GM20000 (cell line): ENCODE measurements at regions not wholly inside any gene's neighbourhood (a gene's known extent, or its start where the extent isn't known, plus 50 kb on each side); places are given as distances from the start of the nearest gene placed in this dataset.
"Not testable (repeated sequence)": the region's sequence is repeated elsewhere in the genome, so short reads cannot be mapped to it uniquely, and the experiment has no call there.

Experiments
- DNase-seq: peaks from one replicate; pipeline ENCODE4 v3.0.0; 2012; ENCODE audit warnings: low spot score
- CTCF ChIP-seq: IDR thresholded peaks from 2 replicates; pipeline ENCODE4 v1.5.1; 2012; ENCODE audit warnings: mild to moderate bottlenecking, control low read depth; ENCODE audit errors: extremely low read depth, missing control alignments

- no peak for DNase-seq
- TF ChIP-seq CTCF = no peak
These were observed 225.3 kb upstream of the PRSS1 start for GRCh38 chr7:142523821-142524460.

- no peak for DNase-seq
- no peak for TF ChIP-seq CTCF
These were observed 226.5 kb upstream of the PRSS1 start for GRCh38 chr7:142522735-142523134.

GRCh38 chr7:142520885-142521284 lies 228.4 kb upstream of the PRSS1 start:
- not testable (repeated sequence) for DNase-seq

GRCh38 chr7:142520455-142520854 lies 228.8 kb upstream of the PRSS1 start:
- not testable (repeated sequence) for DNase-seq

- TF ChIP-seq CTCF = no peak
- no peak for DNase-seq
These were observed 229.9 kb upstream of the PRSS1 start for GRCh38 chr7:142519079-142520078.

- peak; percentile 86 for TF ChIP-seq CTCF
- peak; percentile 55 for DNase-seq
These were observed 233.2 kb upstream of the PRSS1 start for GRCh38 chr7:142516038-142516501.

- not testable (repeated sequence) for DNase-seq
These were observed 234.6 kb upstream of the PRSS1 start for GRCh38 chr7:142514716-142515115.

- DNase-seq = no peak
- no peak for TF ChIP-seq CTCF
These were observed 235.9 kb upstream of the PRSS1 start for GRCh38 chr7:142513178-142513955.
